ENCODE measurements at regions not wholly inside any gene's neighbourhood (a gene's known extent, or its start where the extent isn't known, plus 50 kb on each side); places are given as distances from the start of the nearest gene placed in this dataset.

- DNase-seq: peak; percentile 65
Observed at GRCh38 chr12:89051065-89051677, 301.1 kb downstream of the DUSP6 start.

GRCh38 chr12:89047856-89048418, 304.4 kb downstream of the DUSP6 start:
- no peak for DNase-seq

- DNase-seq: no peak
Observed at GRCh38 chr12:89041078-89041477, 311.2 kb downstream of the DUSP6 start.

GRCh38 chr12:89040146-89040964, 311.9 kb downstream of the DUSP6 start:
- DNase-seq: peak; percentile 58

- no peak for DNase-seq
Observed at GRCh38 chr12:89038831-89039512, 313.3 kb downstream of the DUSP6 start.

GRCh38 chr12:89033062-89033461, 319.2 kb downstream of the DUSP6 start:
- no peak for DNase-seq

- no peak for DNase-seq
Observed at GRCh38 chr12:89029961-89030360, 322.3 kb downstream of the DUSP6 start.

GRCh38 chr12:89024580-89024979, 327.7 kb downstream of the DUSP6 start:
- DNase-seq: no peak

- no peak for DNase-seq
Observed at GRCh38 chr12:89023936-89024335, 328.4 kb downstream of the DUSP6 start.

GRCh38 chr12:89020689-89021088, 331.6 kb downstream of the DUSP6 start:
- DNase-seq: no peak

GRCh38 chr12:89020121-89020480, 332.2 kb downstream of the DUSP6 start:
- DNase-seq: no peak

- peak; percentile 80 for DNase-seq
Observed at GRCh38 chr12:89019439-89020120, 332.7 kb downstream of the DUSP6 start.

GRCh38 chr12:89016970-89017778, 335.1 kb downstream of the DUSP6 start:
- peak; percentile 67 for DNase-seq

GRCh38 chr12:89015419-89015818, 336.9 kb downstream of the DUSP6 start:
- DNase-seq: no peak

- no peak for DNase-seq
Observed at GRCh38 chr12:88998421-88998820, 353.9 kb downstream of the DUSP6 start.

GRCh38 chr12:88996200-88996788, 356.0 kb downstream of the DUSP6 start:
- no peak for DNase-seq

- DNase-seq: no peak
Observed at GRCh38 chr12:88994971-88995370, 357.3 kb downstream of the DUSP6 start.

- no peak for DNase-seq
Observed at GRCh38 chr12:88994537-88994936, 357.8 kb downstream of the DUSP6 start.

- DNase-seq: no peak
Observed at GRCh38 chr12:88993651-88994050, 358.6 kb downstream of the DUSP6 start.

GRCh38 chr12:88986056-88986455, 366.2 kb downstream of the DUSP6 start:
- no peak for DNase-seq

- DNase-seq: no peak
Observed at GRCh38 chr12:88985631-88986030, 366.7 kb downstream of the DUSP6 start.

- DNase-seq: no peak
Observed at GRCh38 chr12:88985011-88985410, 367.3 kb downstream of the DUSP6 start.
